ENCODE measurements at regions not wholly inside any gene's neighbourhood (a gene's known extent, or its start where the extent isn't known, plus 50 kb on each side); places are given as distances from the start of the nearest gene placed in this dataset.

- H2AFZ ChIP-seq (ENCODE audit: low read depth, low read length) = no peak overlapping the region
- no peak overlapping the region for H3K23ac ChIP-seq (ENCODE audit: low read length in 2 of 2)
- H4K91ac ChIP-seq (ENCODE audit: low read length) = no peak overlapping the region
- H3K79me1 ChIP-seq (replicated peaks; ENCODE audit: low read length, poor library complexity, severe bottlenecking) = no peaks in the 10 kb centered on the region
- no peak overlapping the region for H4K8ac ChIP-seq (ENCODE audit: low read length)
- H3K27ac ChIP-seq (ENCODE audit: low read length, poor library complexity, severe bottlenecking) = no peak overlapping the region
- no peak overlapping the region for H3K14ac ChIP-seq (ENCODE audit: low read length in 2 of 2)
- no peak overlapping the region for H3K9ac ChIP-seq (ENCODE audit: low read length)
- WGBS = 45% methylated on average over 2 of the region's 2 CpGs
- H2BK5ac ChIP-seq (ENCODE audit: low read depth, low read length, poor library complexity, severe bottlenecking) = no peak overlapping the region
- no peak overlapping the region for H2BK120ac ChIP-seq (ENCODE audit: low read depth, low read length)
- H3K36me3 ChIP-seq (ENCODE audit: control insufficient read depth in 1 of 2, insufficient read depth in 2 of 2, low read depth in 1 of 2, low read length in 2 of 2) = no peaks in the 10 kb centered on the region
- no peak overlapping the region for H3K4me3 ChIP-seq (ENCODE audit: insufficient read depth in 1 of 2, low read depth in 1 of 2, low read length in 2 of 2)
- H3K4ac ChIP-seq (ENCODE audit: low read depth in 1 of 2, low read length in 2 of 2) = no peak overlapping the region
- H3K9me3 ChIP-seq (ENCODE audit: control insufficient read depth, low read length) = peaks cover 16% of the 10 kb centered on the region
- H3K4me1 ChIP-seq (ENCODE audit: control insufficient read depth, insufficient read depth, low read depth, low read length) = no peaks in the 10 kb centered on the region
- H2AK5ac ChIP-seq (ENCODE audit: low read length, severe bottlenecking) = no peak overlapping the region
- H2BK15ac ChIP-seq (ENCODE audit: low read depth, poor library complexity, severe bottlenecking) = no peak overlapping the region
- no peaks in the 10 kb centered on the region for H3K27me3 ChIP-seq (ENCODE audit: control insufficient read depth in 1 of 2, insufficient read depth in 1 of 2, low read length in 2 of 2)
- H3K18ac ChIP-seq (ENCODE audit: low read depth in 1 of 2, low read length in 2 of 2) = no peak overlapping the region
- DNase-seq = no peak
- H2BK12ac ChIP-seq (ENCODE audit: low read length in 2 of 2) = no peak overlapping the region
- no peak overlapping the region for H3K4me2 ChIP-seq (ENCODE audit: low read length, poor library complexity, severe bottlenecking)
Measured at GRCh38 chr3:34132069-34132692, 333.8 kb downstream of the PDCD6IP start.

DNA sequence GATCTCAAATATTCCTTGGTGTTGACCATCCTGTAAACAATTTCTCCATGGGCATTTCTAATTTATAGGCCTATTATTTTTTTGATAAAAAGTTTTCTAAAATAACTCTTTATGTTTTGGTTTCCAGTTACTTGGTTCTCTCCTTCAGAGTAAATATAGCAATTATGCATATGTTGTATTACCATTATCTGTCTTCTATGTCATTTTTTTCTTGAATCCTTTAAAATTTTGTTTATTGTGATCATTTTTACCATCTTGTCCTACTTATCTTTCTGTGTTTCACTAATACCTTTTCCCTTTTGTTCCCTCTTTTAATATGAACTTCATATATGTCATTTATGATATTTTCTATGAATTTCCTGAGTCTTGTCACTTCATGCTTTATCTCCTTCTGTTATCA lies 341.1 kb downstream of the PDCD6IP start:
- H4K8ac ChIP-seq (ENCODE audit: low read length) = no peak overlapping the region
- no peak overlapping the region for H2BK12ac ChIP-seq (ENCODE audit: low read length in 2 of 2)
- H3K23ac ChIP-seq (ENCODE audit: low read length in 2 of 2) = no peak overlapping the region
- H3K36me3 ChIP-seq (ENCODE audit: control insufficient read depth in 1 of 2, insufficient read depth in 2 of 2, low read depth in 1 of 2, low read length in 2 of 2) = no peaks in the 10 kb centered on the region
- H3K9me3 ChIP-seq (ENCODE audit: control insufficient read depth, low read length) = peaks cover 20% of the 10 kb centered on the region
- no peak overlapping the region for H2AK5ac ChIP-seq (ENCODE audit: low read length, severe bottlenecking)
- H3K4me2 ChIP-seq (ENCODE audit: low read length, poor library complexity, severe bottlenecking) = no peak overlapping the region
- H3K27me3 ChIP-seq (ENCODE audit: control insufficient read depth in 1 of 2, insufficient read depth in 1 of 2, low read length in 2 of 2) = no peaks in the 10 kb centered on the region
- H2BK15ac ChIP-seq (ENCODE audit: low read depth, poor library complexity, severe bottlenecking) = no peak overlapping the region
- no peaks in the 10 kb centered on the region for H3K4me1 ChIP-seq (ENCODE audit: control insufficient read depth, insufficient read depth, low read depth, low read length)
- no peak overlapping the region for H3K27ac ChIP-seq (ENCODE audit: low read length, poor library complexity, severe bottlenecking)
- H3K14ac ChIP-seq (ENCODE audit: low read length in 2 of 2) = no peak overlapping the region
- no peak overlapping the region for H3K4me3 ChIP-seq (ENCODE audit: insufficient read depth in 1 of 2, low read depth in 1 of 2, low read length in 2 of 2)
- no peak overlapping the region for H2BK120ac ChIP-seq (ENCODE audit: low read depth, low read length)
- H3K9ac ChIP-seq (ENCODE audit: low read length) = no peak overlapping the region
- no peak overlapping the region for H2BK5ac ChIP-seq (ENCODE audit: low read depth, low read length, poor library complexity, severe bottlenecking)
- no peak for DNase-seq
- no peak overlapping the region for H4K91ac ChIP-seq (ENCODE audit: low read length)
- no peak overlapping the region for H2AFZ ChIP-seq (ENCODE audit: low read depth, low read length)
- no peak overlapping the region for H3K18ac ChIP-seq (ENCODE audit: low read depth in 1 of 2, low read length in 2 of 2)
- no peak overlapping the region for H3K4ac ChIP-seq (ENCODE audit: low read depth in 1 of 2, low read length in 2 of 2)
- no peaks in the 10 kb centered on the region for H3K79me1 ChIP-seq (replicated peaks; ENCODE audit: low read length, poor library complexity, severe bottlenecking)

DNA sequence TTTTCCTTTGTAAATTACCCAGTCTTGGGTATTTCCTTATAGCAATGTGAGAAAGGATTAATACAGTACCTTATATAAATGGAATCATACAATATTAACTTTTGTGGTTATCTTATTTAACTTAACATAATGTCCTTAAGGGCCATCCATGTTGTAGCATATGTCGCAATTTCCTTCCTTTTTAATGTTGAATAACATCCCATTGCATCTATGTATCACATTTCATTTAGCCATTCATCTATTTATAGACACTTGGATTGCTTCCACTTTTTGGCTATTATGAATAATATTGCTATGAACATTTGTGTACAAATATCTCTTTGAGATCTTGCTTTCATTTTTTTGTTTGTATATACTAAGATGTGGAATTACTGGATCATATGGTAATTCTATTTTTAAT lies 342.2 kb downstream of the PDCD6IP start:
- Histone ChIP-seq H3K4ac (ENCODE audit: low read depth in 1 of 2, low read length in 2 of 2) (no peak overlapping the region), H3K18ac (ENCODE audit: low read depth in 1 of 2, low read length in 2 of 2) (no peak overlapping the region), H3K4me1 (ENCODE audit: control insufficient read depth, insufficient read depth, low read depth, low read length) (no peaks in the 10 kb centered on the region), H3K4me3 (ENCODE audit: insufficient read depth in 1 of 2, low read depth in 1 of 2, low read length in 2 of 2) (no peak overlapping the region), H2BK12ac (ENCODE audit: low read length in 2 of 2) (no peak overlapping the region), H3K36me3 (ENCODE audit: control insufficient read depth in 1 of 2, insufficient read depth in 2 of 2, low read depth in 1 of 2, low read length in 2 of 2) (no peaks in the 10 kb centered on the region), H4K8ac (ENCODE audit: low read length) (no peak overlapping the region), H3K23ac (ENCODE audit: low read length in 2 of 2) (no peak overlapping the region), H2BK120ac (ENCODE audit: low read depth, low read length) (no peak overlapping the region), H3K79me1 (replicated peaks; ENCODE audit: low read length, poor library complexity, severe bottlenecking) (no peaks in the 10 kb centered on the region), H2BK5ac (ENCODE audit: low read depth, low read length, poor library complexity, severe bottlenecking) (no peak overlapping the region), H2BK15ac (ENCODE audit: low read depth, poor library complexity, severe bottlenecking) (no peak overlapping the region), H3K14ac (ENCODE audit: low read length in 2 of 2) (no peak overlapping the region), H4K91ac (ENCODE audit: low read length) (no peak overlapping the region), H2AK5ac (ENCODE audit: low read length, severe bottlenecking) (no peak overlapping the region), H3K27ac (ENCODE audit: low read length, poor library complexity, severe bottlenecking) (no peak overlapping the region), H2AFZ (ENCODE audit: low read depth, low read length) (no peak overlapping the region), H3K9ac (ENCODE audit: low read length) (no peak overlapping the region), H3K4me2 (ENCODE audit: low read length, poor library complexity, severe bottlenecking) (no peak overlapping the region), H3K9me3 (ENCODE audit: control insufficient read depth, low read length) (peaks cover 15% of the 10 kb centered on the region), H3K27me3 (ENCODE audit: control insufficient read depth in 1 of 2, insufficient read depth in 1 of 2, low read length in 2 of 2) (no peaks in the 10 kb centered on the region)
- DNase-seq = no peak
- 67% methylated on average over 1 of the region's 1 CpG for WGBS

GRCh38 chr3:34141841-34142337 lies 343.5 kb downstream of the PDCD6IP start:
- Histone ChIP-seq H3K27me3 (ENCODE audit: control insufficient read depth in 1 of 2, insufficient read depth in 1 of 2, low read length in 2 of 2) (no peaks in the 10 kb centered on the region), H3K9me3 (ENCODE audit: control insufficient read depth, low read length) (peaks cover 7% of the 10 kb centered on the region), H3K27ac (ENCODE audit: low read length, poor library complexity, severe bottlenecking) (no peak overlapping the region), H3K79me1 (replicated peaks; ENCODE audit: low read length, poor library complexity, severe bottlenecking) (no peaks in the 10 kb centered on the region), H3K18ac (ENCODE audit: low read depth in 1 of 2, low read length in 2 of 2) (no peak overlapping the region), H3K23ac (ENCODE audit: low read length in 2 of 2) (no peak overlapping the region), H2BK5ac (ENCODE audit: low read depth, low read length, poor library complexity, severe bottlenecking) (no peak overlapping the region), H4K8ac (ENCODE audit: low read length) (no peak overlapping the region), H3K36me3 (ENCODE audit: control insufficient read depth in 1 of 2, insufficient read depth in 2 of 2, low read depth in 1 of 2, low read length in 2 of 2) (no peaks in the 10 kb centered on the region), H3K4me2 (ENCODE audit: low read length, poor library complexity, severe bottlenecking) (no peak overlapping the region), H4K91ac (ENCODE audit: low read length) (no peak overlapping the region), H2BK12ac (ENCODE audit: low read length in 2 of 2) (no peak overlapping the region), H3K4ac (ENCODE audit: low read depth in 1 of 2, low read length in 2 of 2) (no peak overlapping the region), H2AFZ (ENCODE audit: low read depth, low read length) (no peak overlapping the region), H3K14ac (ENCODE audit: low read length in 2 of 2) (no peak overlapping the region), H3K4me1 (ENCODE audit: control insufficient read depth, insufficient read depth, low read depth, low read length) (no peaks in the 10 kb centered on the region), H3K4me3 (ENCODE audit: insufficient read depth in 1 of 2, low read depth in 1 of 2, low read length in 2 of 2) (no peak overlapping the region), H3K9ac (ENCODE audit: low read length) (no peak overlapping the region), H2AK5ac (ENCODE audit: low read length, severe bottlenecking) (no peak overlapping the region), H2BK15ac (ENCODE audit: low read depth, poor library complexity, severe bottlenecking) (no peak overlapping the region), H2BK120ac (ENCODE audit: low read depth, low read length) (no peak overlapping the region)
- 93% methylated on average over 3 of the region's 3 CpGs for WGBS
- DNase-seq = no peak

All from mesenchymal stem cell (in vitro differentiated cells and primary cell).